ENCODE measurements at regions not wholly inside any gene's neighbourhood (a gene's known extent, or its start where the extent isn't known, plus 50 kb on each side); places are given as distances from the start of the nearest gene placed in this dataset.

GRCh38 chr3:64890006-64890405, 202.2 kb upstream of the ADAMTS9 start:
- peaks cover 16% of the 10 kb centered on the region for H3K4me1 ChIP-seq (ENCODE audit: insufficient read depth)
- no peaks in the 10 kb centered on the region for H3K27me3 Mint-ChIP-seq (ENCODE audit: insufficient read depth, low read depth, poor library complexity)
- no peak overlapping the region for H3K4me2 ChIP-seq
- H3K4me3 ChIP-seq, result no peak overlapping the region
- no peaks in the 10 kb centered on the region for H3F3A ChIP-seq (replicated peaks; ENCODE audit: low read depth)
- no peaks in the 10 kb centered on the region for H3K79me2 ChIP-seq (replicated peaks; ENCODE audit: insufficient read depth)
- no peak overlapping the region for H3K4me3 Mint-ChIP-seq
- DNase-seq (ENCODE audit: low spot score) (peak; percentile 11), ATAC-seq (peak; percentile 55)
- peak overlapping the region; percentile 63; the same call in 1 of the 2 replicates for H3K27ac Mint-ChIP-seq
- 0 out of 3 replicates have a peak, but pooled peaks cover 2% of the 10 kb centered on the region for H3K9me3 Mint-ChIP-seq
- no peaks in the 10 kb centered on the region for H4K20me1 ChIP-seq (replicated peaks; ENCODE audit: insufficient read depth)
- H3K36me3 ChIP-seq (ENCODE audit: insufficient read depth), result no peaks in the 10 kb centered on the region
- H3K27me3 ChIP-seq (ENCODE audit: insufficient read depth), result no peaks in the 10 kb centered on the region
- no peaks in the 10 kb centered on the region for H3K9me2 ChIP-seq (ENCODE audit: insufficient read depth)
- TF ChIP-seq, protein P1, sequence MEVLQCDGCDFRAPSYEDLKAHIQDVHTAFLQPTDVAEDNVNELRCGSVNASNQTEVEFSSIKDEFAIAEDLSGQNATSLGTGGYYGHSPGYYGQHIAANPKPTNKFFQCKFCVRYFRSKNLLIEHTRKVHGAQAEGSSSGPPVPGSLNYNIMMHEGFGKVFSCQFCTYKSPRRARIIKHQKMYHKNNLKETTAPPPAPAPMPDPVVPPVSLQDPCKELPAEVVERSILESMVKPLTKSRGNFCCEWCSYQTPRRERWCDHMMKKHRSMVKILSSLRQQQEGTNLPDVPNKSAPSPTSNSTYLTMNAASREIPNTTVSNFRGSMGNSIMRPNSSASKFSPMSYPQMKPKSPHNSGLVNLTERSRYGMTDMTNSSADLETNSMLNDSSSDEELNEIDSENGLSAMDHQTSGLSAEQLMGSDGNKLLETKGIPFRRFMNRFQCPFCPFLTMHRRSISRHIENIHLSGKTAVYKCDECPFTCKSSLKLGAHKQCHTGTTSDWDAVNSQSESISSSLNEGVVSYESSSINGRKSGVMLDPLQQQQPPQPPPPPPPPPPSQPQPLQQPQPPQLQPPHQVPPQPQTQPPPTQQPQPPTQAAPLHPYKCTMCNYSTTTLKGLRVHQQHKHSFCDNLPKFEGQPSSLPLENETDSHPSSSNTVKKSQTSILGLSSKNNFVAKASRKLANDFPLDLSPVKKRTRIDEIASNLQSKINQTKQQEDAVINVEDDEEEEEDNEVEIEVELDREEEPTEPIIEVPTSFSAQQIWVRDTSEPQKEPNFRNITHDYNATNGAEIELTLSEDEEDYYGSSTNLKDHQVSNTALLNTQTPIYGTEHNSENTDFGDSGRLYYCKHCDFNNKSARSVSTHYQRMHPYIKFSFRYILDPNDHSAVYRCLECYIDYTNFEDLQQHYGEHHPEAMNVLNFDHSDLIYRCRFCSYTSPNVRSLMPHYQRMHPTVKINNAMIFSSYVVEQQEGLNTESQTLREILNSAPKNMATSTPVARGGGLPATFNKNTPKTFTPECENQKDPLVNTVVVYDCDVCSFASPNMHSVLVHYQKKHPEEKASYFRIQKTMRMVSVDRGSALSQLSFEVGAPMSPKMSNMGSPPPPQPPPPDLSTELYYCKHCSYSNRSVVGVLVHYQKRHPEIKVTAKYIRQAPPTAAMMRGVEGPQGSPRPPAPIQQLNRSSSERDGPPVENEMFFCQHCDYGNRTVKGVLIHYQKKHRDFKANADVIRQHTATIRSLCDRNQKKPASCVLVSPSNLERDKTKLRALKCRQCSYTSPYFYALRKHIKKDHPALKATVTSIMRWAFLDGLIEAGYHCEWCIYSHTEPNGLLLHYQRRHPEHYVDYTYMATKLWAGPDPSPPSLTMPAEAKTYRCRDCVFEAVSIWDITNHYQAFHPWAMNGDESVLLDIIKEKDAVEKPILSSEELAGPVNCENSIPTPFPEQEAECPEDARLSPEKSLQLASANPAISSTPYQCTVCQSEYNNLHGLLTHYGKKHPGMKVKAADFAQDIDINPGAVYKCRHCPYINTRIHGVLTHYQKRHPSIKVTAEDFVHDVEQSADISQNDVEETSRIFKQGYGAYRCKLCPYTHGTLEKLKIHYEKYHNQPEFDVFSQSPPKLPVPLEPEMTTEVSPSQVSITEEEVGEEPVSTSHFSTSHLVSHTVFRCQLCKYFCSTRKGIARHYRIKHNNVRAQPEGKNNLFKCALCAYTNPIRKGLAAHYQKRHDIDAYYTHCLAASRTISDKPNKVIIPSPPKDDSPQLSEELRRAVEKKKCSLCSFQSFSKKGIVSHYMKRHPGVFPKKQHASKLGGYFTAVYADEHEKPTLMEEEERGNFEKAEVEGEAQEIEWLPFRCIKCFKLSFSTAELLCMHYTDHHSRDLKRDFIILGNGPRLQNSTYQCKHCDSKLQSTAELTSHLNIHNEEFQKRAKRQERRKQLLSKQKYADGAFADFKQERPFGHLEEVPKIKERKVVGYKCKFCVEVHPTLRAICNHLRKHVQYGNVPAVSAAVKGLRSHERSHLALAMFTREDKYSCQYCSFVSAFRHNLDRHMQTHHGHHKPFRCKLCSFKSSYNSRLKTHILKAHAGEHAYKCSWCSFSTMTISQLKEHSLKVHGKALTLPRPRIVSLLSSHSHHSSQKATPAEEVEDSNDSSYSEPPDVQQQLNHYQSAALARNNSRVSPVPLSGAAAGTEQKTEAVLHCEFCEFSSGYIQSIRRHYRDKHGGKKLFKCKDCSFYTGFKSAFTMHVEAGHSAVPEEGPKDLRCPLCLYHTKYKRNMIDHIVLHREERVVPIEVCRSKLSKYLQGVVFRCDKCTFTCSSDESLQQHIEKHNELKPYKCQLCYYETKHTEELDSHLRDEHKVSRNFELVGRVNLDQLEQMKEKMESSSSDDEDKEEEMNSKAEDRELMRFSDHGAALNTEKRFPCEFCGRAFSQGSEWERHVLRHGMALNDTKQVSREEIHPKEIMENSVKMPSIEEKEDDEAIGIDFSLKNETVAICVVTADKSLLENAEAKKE (CRISPR knock-in tag; IDR thresholded peaks at IDR 0.05), result no peak
- TF ChIP-seq JUNB (IDR thresholded peaks at IDR 0.05; ENCODE audit: unreplicated experiment), result no peak
- TF ChIP-seq CTCF (conservative IDR thresholded peaks at IDR 0.05; ENCODE audit: low read depth in 2 of 2), result no peak
- no peak for TF ChIP-seq STAT1 (IDR thresholded peaks at IDR 0.05; ENCODE audit: unreplicated experiment)
- TF ChIP-seq ZNF114 (CRISPR knock-in tag; IDR thresholded peaks at IDR 0.05), result no peak
- TF ChIP-seq NANOG (IDR thresholded peaks at IDR 0.05; ENCODE audit: borderline replicate concordance), result no peak
- TF ChIP-seq POLR2AphosphoS5 (IDR thresholded peaks at IDR 0.05; ENCODE audit: low read depth), result no peak
- TF ChIP-seq, protein P2, sequence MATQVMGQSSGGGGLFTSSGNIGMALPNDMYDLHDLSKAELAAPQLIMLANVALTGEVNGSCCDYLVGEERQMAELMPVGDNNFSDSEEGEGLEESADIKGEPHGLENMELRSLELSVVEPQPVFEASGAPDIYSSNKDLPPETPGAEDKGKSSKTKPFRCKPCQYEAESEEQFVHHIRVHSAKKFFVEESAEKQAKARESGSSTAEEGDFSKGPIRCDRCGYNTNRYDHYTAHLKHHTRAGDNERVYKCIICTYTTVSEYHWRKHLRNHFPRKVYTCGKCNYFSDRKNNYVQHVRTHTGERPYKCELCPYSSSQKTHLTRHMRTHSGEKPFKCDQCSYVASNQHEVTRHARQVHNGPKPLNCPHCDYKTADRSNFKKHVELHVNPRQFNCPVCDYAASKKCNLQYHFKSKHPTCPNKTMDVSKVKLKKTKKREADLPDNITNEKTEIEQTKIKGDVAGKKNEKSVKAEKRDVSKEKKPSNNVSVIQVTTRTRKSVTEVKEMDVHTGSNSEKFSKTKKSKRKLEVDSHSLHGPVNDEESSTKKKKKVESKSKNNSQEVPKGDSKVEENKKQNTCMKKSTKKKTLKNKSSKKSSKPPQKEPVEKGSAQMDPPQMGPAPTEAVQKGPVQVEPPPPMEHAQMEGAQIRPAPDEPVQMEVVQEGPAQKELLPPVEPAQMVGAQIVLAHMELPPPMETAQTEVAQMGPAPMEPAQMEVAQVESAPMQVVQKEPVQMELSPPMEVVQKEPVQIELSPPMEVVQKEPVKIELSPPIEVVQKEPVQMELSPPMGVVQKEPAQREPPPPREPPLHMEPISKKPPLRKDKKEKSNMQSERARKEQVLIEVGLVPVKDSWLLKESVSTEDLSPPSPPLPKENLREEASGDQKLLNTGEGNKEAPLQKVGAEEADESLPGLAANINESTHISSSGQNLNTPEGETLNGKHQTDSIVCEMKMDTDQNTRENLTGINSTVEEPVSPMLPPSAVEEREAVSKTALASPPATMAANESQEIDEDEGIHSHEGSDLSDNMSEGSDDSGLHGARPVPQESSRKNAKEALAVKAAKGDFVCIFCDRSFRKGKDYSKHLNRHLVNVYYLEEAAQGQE (IDR thresholded peaks at IDR 0.05; ENCODE audit: unreplicated experiment), result no peak
- no peak overlapping the region for H3K27ac ChIP-seq (ENCODE audit: low read depth)
- H3K36me3 Mint-ChIP-seq (ENCODE audit: low read depth), result no peaks in the 10 kb centered on the region
- H2AFZ ChIP-seq, result peak overlapping the region; percentile 18; the same call in 1 of the 2 replicates
- peaks cover 16% of the 10 kb centered on the region for H3K4me1 Mint-ChIP-seq
